ENCODE measurements at regions not wholly inside any gene's neighbourhood (a gene's known extent, or its start where the extent isn't known, plus 50 kb on each side); places are given as distances from the start of the nearest gene placed in this dataset.
"Not testable (repeated sequence)": the region's sequence is repeated elsewhere in the genome, so short reads cannot be mapped to it uniquely, and the experiment has no call there.

DNA sequence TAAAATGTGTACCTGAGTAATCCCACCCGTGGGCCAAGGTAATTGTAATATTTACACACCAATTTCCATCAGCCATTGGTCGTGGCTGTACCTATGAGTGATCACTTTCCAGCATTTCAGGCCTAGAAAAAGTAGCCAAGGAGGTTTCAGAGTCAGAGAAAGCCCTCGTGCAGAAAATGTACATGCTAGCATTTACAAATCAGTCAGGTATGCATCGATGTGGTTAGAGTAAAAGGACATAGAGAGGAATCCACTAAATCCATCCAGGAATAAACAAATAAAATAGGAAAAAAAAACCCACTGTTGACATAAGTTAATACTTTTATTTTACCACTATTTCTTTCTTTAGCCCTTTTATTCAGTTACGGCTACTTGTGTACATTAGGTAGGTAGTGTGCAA lies 256.8 kb downstream of the TRIML1 start:
- intact Hi-C loops (cut with DNase I) = no loop called here
- TF ChIP-seq EP300 (IDR thresholded peaks at IDR 0.05) (no peak), POLR2AphosphoS5 (IDR thresholded peaks at IDR 0.05) (no peak)
- H3K27me3 ChIP-seq = no peaks in the 10 kb centered on the region
- H3K27ac ChIP-seq = no peak overlapping the region
- H3K36me3 ChIP-seq = no peaks in the 10 kb centered on the region
- no peak overlapping the region for H3K4me3 ChIP-seq
- no peak for DNase-seq
- no peaks in the 10 kb centered on the region for H3K9me3 ChIP-seq
- H3K4me1 ChIP-seq = no peaks in the 10 kb centered on the region
- WGBS, 2 donors = 50 to 70% methylated on average over 5 of the region's 5 CpGs

DNA sequence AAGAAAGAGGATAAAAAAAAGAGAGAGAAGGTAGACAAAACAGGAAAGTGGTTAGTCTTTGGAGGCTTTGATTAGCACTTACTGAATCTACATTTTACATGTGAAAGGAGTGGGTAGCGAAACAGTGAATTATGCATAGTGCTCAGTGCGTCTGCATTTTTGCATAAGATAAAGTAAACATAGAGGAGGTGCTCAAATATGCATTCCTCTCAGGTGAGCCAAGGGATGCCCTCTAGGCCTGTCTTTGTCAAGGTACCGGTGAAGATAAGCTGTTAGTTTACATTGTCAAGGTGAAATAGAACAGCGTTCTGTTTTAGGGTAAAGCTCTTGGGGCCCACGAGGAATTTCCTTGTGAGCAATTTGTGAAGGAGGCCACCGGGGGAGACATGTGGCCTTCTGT lies 260.6 kb downstream of the TRIML1 start:
- H3K27me3 ChIP-seq = no peaks in the 10 kb centered on the region
- 45 to 51% methylated on average over 6 of the region's 6 CpGs for WGBS, 2 donors
- DNase-seq = no peak

DNA sequence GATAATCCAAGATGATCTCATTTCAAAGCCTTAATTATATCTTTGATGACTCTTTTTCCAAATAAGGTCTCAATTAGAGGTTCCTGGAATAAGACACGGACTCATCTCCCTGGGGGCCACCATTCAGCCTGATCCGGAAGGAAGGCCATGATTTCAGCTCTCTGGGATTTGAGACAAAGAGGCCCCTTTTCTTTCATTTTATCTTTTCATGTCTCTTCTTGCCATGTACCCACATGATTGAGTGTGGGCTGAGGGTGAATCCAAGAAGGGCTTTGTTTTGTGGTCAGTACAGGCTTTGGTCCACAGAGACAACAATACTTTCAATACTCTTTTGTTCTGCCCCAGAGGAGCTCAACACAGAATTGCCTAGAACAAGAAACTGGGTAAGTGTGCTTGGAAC lies 261.2 kb downstream of the TRIML1 start:
- TF ChIP-seq, protein P1, sequence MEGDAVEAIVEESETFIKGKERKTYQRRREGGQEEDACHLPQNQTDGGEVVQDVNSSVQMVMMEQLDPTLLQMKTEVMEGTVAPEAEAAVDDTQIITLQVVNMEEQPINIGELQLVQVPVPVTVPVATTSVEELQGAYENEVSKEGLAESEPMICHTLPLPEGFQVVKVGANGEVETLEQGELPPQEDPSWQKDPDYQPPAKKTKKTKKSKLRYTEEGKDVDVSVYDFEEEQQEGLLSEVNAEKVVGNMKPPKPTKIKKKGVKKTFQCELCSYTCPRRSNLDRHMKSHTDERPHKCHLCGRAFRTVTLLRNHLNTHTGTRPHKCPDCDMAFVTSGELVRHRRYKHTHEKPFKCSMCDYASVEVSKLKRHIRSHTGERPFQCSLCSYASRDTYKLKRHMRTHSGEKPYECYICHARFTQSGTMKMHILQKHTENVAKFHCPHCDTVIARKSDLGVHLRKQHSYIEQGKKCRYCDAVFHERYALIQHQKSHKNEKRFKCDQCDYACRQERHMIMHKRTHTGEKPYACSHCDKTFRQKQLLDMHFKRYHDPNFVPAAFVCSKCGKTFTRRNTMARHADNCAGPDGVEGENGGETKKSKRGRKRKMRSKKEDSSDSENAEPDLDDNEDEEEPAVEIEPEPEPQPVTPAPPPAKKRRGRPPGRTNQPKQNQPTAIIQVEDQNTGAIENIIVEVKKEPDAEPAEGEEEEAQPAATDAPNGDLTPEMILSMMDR (IDR thresholded peaks at IDR 0.05) = no peak
- TF ChIP-seq POLR2AphosphoS5 (IDR thresholded peaks at IDR 0.05) = no peak
- TF ChIP-seq EP300 (IDR thresholded peaks at IDR 0.05) = no peak
- TF ChIP-seq POLR2A (IDR thresholded peaks at IDR 0.05) = no peak
- Histone ChIP-seq H3K27ac (no peak overlapping the region), H3K9me3 (no peaks in the 10 kb centered on the region), H3K36me3 (no peaks in the 10 kb centered on the region), H3K4me3 (no peak overlapping the region), H3K27me3 (no peaks in the 10 kb centered on the region), H3K4me1 (no peaks in the 10 kb centered on the region)
- intact Hi-C loops (cut with DNase I) = no loop called here
- DNase-seq = no peak
- 62 to 80% methylated on average over 2 of the region's 2 CpGs for WGBS, 2 donors

More for the DNA sequence above, 260.6 kb downstream of the TRIML1 start:
- intact Hi-C loops (cut with DNase I) = no loop called here
- Histone ChIP-seq H3K9me3 (no peaks in the 10 kb centered on the region), H3K4me3 (no peak overlapping the region), H3K4me1 (no peaks in the 10 kb centered on the region), H3K27ac (no peak overlapping the region), H3K36me3 (no peaks in the 10 kb centered on the region)
- TF ChIP-seq POLR2AphosphoS5 (IDR thresholded peaks at IDR 0.05) (no peak), POLR2A (IDR thresholded peaks at IDR 0.05) (no peak), EP300 (IDR thresholded peaks at IDR 0.05) (no peak)
- TF ChIP-seq, protein P1 (IDR thresholded peaks at IDR 0.05) = no peak

DNA sequence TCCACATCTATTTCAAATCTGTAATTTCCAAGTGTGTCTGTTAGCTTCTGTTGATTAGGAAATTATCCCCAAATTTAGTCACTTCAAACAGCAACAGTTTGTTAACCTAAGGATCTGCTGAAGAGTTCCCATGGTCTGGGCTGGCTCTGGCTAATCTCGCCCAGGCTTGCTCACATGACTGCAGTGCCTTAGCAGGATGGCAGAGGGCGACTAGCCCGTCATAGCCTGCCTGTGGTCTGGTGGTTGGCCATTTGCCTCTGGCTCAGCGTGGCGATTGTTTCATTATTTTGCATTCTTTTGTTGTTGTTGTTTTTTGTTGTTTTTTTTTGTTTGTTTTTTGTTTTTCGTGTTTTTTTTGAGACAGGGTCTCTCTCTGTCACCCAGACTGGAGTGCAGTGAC lies 264.0 kb downstream of the TRIML1 start:
- H3K27me3 ChIP-seq = no peaks in the 10 kb centered on the region
- H3K36me3 ChIP-seq = no peaks in the 10 kb centered on the region
- no peaks in the 10 kb centered on the region for H3K4me1 ChIP-seq
- WGBS, 2 donors = 89 to 92% methylated on average over 6 of the region's 6 CpGs
- H3K27ac ChIP-seq = no peak overlapping the region
- intact Hi-C loops (cut with DNase I) = no loop called here
- H3K4me3 ChIP-seq = no peak overlapping the region
- peaks cover 0 to 2% (median 0%) of the 10 kb centered on the region in 4 donors for H3K9me3 ChIP-seq
- DNase-seq = no peak
- TF ChIP-seq POLR2A (IDR thresholded peaks at IDR 0.05) = no peak
- no peak for TF ChIP-seq EP300 (IDR thresholded peaks at IDR 0.05)
- TF ChIP-seq POLR2AphosphoS5 (IDR thresholded peaks at IDR 0.05) = no peak

DNA sequence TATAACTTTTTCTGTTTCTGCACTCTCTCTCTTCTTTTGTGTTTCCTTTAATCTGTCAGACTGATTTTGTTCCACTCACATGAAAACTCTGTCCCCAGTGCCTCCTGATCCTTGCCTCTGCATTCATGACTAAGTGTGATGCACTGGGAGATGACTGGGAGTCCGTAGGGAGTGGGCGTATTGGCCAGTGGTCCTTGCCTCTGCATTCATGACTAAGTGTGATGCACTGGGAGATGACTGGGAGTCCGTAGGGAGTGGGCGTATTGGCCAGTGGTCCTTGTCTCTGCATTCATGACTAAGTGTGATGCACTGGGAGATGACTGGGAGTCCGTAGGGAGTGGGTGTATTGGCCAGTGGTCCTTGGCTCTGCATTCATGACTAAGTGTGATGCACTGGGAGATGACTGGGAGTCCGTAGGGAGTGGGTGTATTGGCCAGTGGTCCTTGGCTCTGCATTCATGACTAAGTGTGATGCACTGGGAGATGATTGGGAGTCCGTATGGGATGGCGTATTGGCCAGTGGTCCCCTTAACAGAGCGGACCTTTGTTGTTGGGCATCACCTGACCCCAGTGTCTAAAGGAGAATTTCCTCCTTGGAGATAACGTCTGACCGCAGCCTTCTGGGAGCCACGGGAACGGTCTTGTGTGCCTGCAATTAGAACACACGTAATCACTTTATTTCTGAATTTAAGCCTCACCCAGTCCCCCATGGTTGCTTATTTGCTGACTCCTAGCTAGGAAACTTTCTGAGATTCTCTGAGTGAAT lies 266.0 kb downstream of the TRIML1 start:
- H3K27ac ChIP-seq; H3K4me1 ChIP-seq; H3K9me3 ChIP-seq; intact Hi-C loops (cut with DNase I); H3K36me3 ChIP-seq; H3K27me3 ChIP-seq; H3K4me3 ChIP-seq; DNase-seq: not testable (repeated sequence)
- WGBS, 2 donors = 89 to 90% methylated on average over 14 of the region's 14 CpGs

DNA sequence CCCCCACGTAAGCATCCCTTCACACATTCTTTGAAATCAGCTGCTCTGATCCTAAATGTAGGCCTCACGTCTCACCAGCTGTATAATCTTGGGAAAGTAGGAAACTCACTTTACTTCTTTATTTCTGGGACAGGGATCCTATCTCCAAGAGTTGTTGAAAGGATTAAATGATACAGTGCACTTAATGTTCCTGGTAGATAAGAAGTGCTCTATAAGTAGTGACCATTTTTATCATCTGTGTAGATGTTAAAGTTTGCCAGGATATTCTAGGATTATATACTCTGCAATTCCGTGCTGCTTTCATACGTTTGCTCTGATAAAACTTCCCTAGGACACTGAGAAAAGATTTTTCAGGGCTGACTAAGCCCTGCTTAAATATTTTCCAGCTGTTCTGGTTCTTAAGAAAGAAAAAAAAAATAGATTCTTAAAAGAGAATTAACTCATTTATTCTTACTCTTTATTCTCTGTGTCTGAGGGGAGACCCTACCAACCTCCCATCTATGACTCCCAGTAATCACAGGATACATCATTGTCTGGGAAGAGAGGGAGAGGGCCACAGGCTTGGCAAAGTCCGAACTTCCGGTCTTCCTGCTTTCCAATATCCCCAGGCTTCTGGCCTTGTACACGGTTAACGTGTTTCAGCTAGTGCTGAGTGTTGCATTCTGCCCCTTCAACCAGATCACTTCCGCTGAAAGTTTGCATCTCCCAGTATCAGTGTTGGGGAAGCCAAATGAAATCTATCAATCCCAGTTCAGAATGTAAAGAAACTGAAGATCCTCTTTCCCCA lies 269.2 kb downstream of the TRIML1 start:
- H3K4me3 ChIP-seq = no peak overlapping the region
- WGBS, 2 donors = 81 to 87% methylated on average over 9 of the region's 9 CpGs
- no peak for DNase-seq
- H3K4me1 ChIP-seq = no peaks in the 10 kb centered on the region
- peaks cover 0 to 5% (median 0%) of the 10 kb centered on the region in 4 donors for H3K9me3 ChIP-seq
- H3K27me3 ChIP-seq = no peaks in the 10 kb centered on the region
- no peaks in the 10 kb centered on the region for H3K36me3 ChIP-seq
- TF ChIP-seq EP300 (IDR thresholded peaks at IDR 0.05) = no peak
- no peak overlapping the region for H3K27ac ChIP-seq
- intact Hi-C loops (cut with DNase I) = no loop called here
